ENCODE measurements at regions not wholly inside any gene's neighbourhood (a gene's known extent, or its start where the extent isn't known, plus 50 kb on each side); places are given as distances from the start of the nearest gene placed in this dataset.

- H3K27me3 ChIP-seq (ENCODE audit: insufficient read depth, low read depth, low read length), result no peaks in the 10 kb centered on the region
- no peak overlapping the region for H3K4me3 ChIP-seq (ENCODE audit: low read length)
- no peaks in the 10 kb centered on the region for H3F3A ChIP-seq (ENCODE audit: insufficient read depth, low read length, poor library complexity, severe bottlenecking)
- no peaks in the 10 kb centered on the region for H3K79me2 ChIP-seq (replicated peaks; ENCODE audit: insufficient read depth, low read length)
- no peaks in the 10 kb centered on the region for H3K36me3 ChIP-seq (ENCODE audit: insufficient read depth, low read length)
- no peak overlapping the region for H3K27ac ChIP-seq (ENCODE audit: low read length)
- no peak overlapping the region for H3K9ac ChIP-seq (ENCODE audit: low read length)
- H3K4me2 ChIP-seq (ENCODE audit: low read length), result no peak overlapping the region
- no peaks in the 10 kb centered on the region for H3K9me2 ChIP-seq (ENCODE audit: insufficient read depth, low read length)
- H2AFZ ChIP-seq (ENCODE audit: low read depth, low read length), result no peak overlapping the region
- TF ChIP-seq EP300 (conservative IDR thresholded peaks at IDR 0.05; ENCODE audit: poor library complexity, severe bottlenecking) (no peak), REST (IDR thresholded peaks at IDR 0.05; ENCODE audit: borderline replicate concordance) (no peak), TAF1 (IDR thresholded peaks at IDR 0.05; ENCODE audit: low read depth) (no peak), CTCF (IDR thresholded peaks at IDR 0.05; ENCODE audit: poor library complexity, severe bottlenecking) (no peak)
- H4K20me1 ChIP-seq (ENCODE audit: insufficient read depth), result no peaks in the 10 kb centered on the region
- H3K9me3 ChIP-seq (ENCODE audit: low read length), result no peaks in the 10 kb centered on the region
Measured at GRCh38 chr12:88638388-88638787, 58.1 kb upstream of the KITLG start.

GRCh38 chr12:88634008-88634407 lies 53.7 kb upstream of the KITLG start:
- no peak for TF ChIP-seq EP300 (conservative IDR thresholded peaks at IDR 0.05; ENCODE audit: poor library complexity, severe bottlenecking)
- TF ChIP-seq CTCF (IDR thresholded peaks at IDR 0.05; ENCODE audit: poor library complexity, severe bottlenecking), result no peak
- TF ChIP-seq EZH2 (IDR thresholded peaks at IDR 0.05; ENCODE audit: borderline replicate concordance, insufficient read depth, low read length, poor library complexity, severe bottlenecking), result no peak
- no peak for TF ChIP-seq SMC3 (conservative IDR thresholded peaks at IDR 0.05; ENCODE audit: poor library complexity)
- TF ChIP-seq POLR2AphosphoS5 (IDR thresholded peaks at IDR 0.05), result no peak
- no peak for TF ChIP-seq TAF1 (IDR thresholded peaks at IDR 0.05; ENCODE audit: low read depth)
- Histone ChIP-seq H4K20me1 (ENCODE audit: insufficient read depth) (no peaks in the 10 kb centered on the region), H3K4me2 (ENCODE audit: low read length) (no peak overlapping the region), H3F3A (ENCODE audit: insufficient read depth, low read length, poor library complexity, severe bottlenecking) (no peaks in the 10 kb centered on the region), H3K4me3 (ENCODE audit: low read length) (no peak overlapping the region), H3K36me3 (ENCODE audit: insufficient read depth, low read length) (no peaks in the 10 kb centered on the region), H3K27ac (ENCODE audit: low read length) (no peak overlapping the region), H2AFZ (ENCODE audit: low read depth, low read length) (no peak overlapping the region), H3K79me2 (replicated peaks; ENCODE audit: insufficient read depth, low read length) (no peaks in the 10 kb centered on the region), H3K9me2 (ENCODE audit: insufficient read depth, low read length) (no peaks in the 10 kb centered on the region), H3K27me3 (ENCODE audit: insufficient read depth, low read depth, low read length) (no peaks in the 10 kb centered on the region), H3K9me3 (ENCODE audit: low read length) (no peaks in the 10 kb centered on the region), H3K9ac (ENCODE audit: low read length) (no peak overlapping the region)
